GM12878 (cell line): ENCODE measurements at regions not wholly inside any gene's neighbourhood (a gene's known extent, or its start where the extent isn't known, plus 50 kb on each side); places are given as distances from the start of the nearest gene placed in this dataset.

Source experiments
- CREB1 ChIP-seq: IDR thresholded peaks from 2 replicates; pipeline ENCODE4 v1.6.1; 2012; ENCODE audit warnings: low read depth, mild to moderate bottlenecking, inconsistent platforms
- CTCF ChIP-seq, 3 experiments: IDR thresholded peaks in 2 of 3; conservative IDR thresholded peaks in 1 of 3; 2 replicates each; pipeline ENCODE4 v1.5.1; 2011; ENCODE audit warnings: low read depth in 3 of 3, low read length in 3 of 3, mild to moderate bottlenecking in 3 of 3, control low read depth in 2 of 3, moderate library complexity in 2 of 3, inconsistent platforms in 1 of 3, mixed read lengths in 1 of 3; ENCODE audit not compliant: control insufficient read depth in 2 of 3, insufficient read depth in 1 of 3; ENCODE audit errors: extremely low read depth in 1 of 3
- FOXK2 ChIP-seq: fragments of 450-650 bp; IDR thresholded peaks from 2 replicates; pipeline ENCODE4 v1.6.1; 2017; ENCODE audit warnings: mild to moderate bottlenecking, moderate library complexity
- HDAC6 ChIP-seq: fragments of 200-600 bp; sonication (generic); IDR thresholded peaks from one replicate; pipeline ENCODE4 v1.8.0; 2017; ENCODE audit warnings: antibody characterized with exemption; ENCODE audit not compliant: unreplicated experiment
- POLR2AphosphoS5 ChIP-seq: IDR thresholded peaks from 2 replicates; pipeline ENCODE4 v1.6.1; 2011; ENCODE audit warnings: mild to moderate bottlenecking, low read length, inconsistent platforms
- RBBP5 ChIP-seq: fragments of 200-600 bp; sonication (generic); conservative IDR thresholded peaks from 2 replicates; pipeline ENCODE4 v1.6.1; 2016
- RELA ChIP-seq: fragments of 450-650 bp; IDR thresholded peaks from 2 replicates; pipeline ENCODE4 v1.8.0; 2014; ENCODE audit warnings: borderline replicate concordance; ENCODE audit not compliant: partially characterized antibody
- TF ChIP-seq, protein P1 (sequence below): IDR thresholded peaks from 2 replicates; pipeline ENCODE4 v1.6.1; 2012; ENCODE audit warnings: mild to moderate bottlenecking, low read depth, low read length

GRCh38 chr2:222795450-222796357 is 65.1 kb upstream of the ACSL3 start:
- TF ChIP-seq, protein P1, sequence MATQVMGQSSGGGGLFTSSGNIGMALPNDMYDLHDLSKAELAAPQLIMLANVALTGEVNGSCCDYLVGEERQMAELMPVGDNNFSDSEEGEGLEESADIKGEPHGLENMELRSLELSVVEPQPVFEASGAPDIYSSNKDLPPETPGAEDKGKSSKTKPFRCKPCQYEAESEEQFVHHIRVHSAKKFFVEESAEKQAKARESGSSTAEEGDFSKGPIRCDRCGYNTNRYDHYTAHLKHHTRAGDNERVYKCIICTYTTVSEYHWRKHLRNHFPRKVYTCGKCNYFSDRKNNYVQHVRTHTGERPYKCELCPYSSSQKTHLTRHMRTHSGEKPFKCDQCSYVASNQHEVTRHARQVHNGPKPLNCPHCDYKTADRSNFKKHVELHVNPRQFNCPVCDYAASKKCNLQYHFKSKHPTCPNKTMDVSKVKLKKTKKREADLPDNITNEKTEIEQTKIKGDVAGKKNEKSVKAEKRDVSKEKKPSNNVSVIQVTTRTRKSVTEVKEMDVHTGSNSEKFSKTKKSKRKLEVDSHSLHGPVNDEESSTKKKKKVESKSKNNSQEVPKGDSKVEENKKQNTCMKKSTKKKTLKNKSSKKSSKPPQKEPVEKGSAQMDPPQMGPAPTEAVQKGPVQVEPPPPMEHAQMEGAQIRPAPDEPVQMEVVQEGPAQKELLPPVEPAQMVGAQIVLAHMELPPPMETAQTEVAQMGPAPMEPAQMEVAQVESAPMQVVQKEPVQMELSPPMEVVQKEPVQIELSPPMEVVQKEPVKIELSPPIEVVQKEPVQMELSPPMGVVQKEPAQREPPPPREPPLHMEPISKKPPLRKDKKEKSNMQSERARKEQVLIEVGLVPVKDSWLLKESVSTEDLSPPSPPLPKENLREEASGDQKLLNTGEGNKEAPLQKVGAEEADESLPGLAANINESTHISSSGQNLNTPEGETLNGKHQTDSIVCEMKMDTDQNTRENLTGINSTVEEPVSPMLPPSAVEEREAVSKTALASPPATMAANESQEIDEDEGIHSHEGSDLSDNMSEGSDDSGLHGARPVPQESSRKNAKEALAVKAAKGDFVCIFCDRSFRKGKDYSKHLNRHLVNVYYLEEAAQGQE: no peak
- no peak for TF ChIP-seq FOXK2
- TF ChIP-seq CTCF (IDR thresholded peaks at IDR 0.05 in 2 of 3, conservative IDR thresholded peaks at IDR 0.05 in 1 of 3; ENCODE audit: control insufficient read depth in 2 of 3, extremely low read depth in 1 of 3, insufficient read depth in 1 of 3, low read depth in 3 of 3, low read length in 3 of 3): no peak
- no peak for TF ChIP-seq RBBP5
- TF ChIP-seq RELA: no peak
- no peak for TF ChIP-seq CREB1
- no peak for TF ChIP-seq POLR2AphosphoS5
- no peak for TF ChIP-seq HDAC6
